22Rv1 (cell line): ENCODE measurements at regions not wholly inside any gene's neighbourhood (a gene's known extent, or its start where the extent isn't known, plus 50 kb on each side); places are given as distances from the start of the nearest gene placed in this dataset.

Source experiments
- ZFX ChIP-seq: fragments of 450-650 bp; IDR thresholded peaks from 2 replicates; pipeline ENCODE4 v1.6.1; 2017; ENCODE audit warnings: antibody characterized with exemption, borderline replicate concordance
- TF ChIP-seq, protein P1 (sequence below): fragments of 450-650 bp; IDR thresholded peaks from 2 replicates; pipeline ENCODE4 v1.5.1; 2017; ENCODE audit warnings: mild to moderate bottlenecking

DNA sequence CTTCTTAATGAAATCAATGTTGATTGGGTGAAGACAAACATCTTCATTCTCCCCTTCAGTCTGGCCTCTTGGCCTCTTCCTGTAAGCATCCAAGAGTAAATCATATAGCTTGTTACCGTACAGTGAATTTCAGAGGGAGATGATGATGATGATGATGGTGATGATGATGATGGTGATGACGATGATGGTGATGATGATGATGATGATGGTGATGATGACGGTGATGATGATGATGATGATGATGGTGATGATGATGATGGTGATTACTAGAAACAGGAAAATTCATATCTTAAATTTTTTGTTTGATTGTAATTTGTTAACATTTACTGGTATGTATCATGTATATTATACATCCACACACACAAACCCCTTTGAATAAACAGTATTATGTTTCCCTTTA lies 256.1 kb upstream of the PLSCR5 start:
- TF ChIP-seq, protein P1, sequence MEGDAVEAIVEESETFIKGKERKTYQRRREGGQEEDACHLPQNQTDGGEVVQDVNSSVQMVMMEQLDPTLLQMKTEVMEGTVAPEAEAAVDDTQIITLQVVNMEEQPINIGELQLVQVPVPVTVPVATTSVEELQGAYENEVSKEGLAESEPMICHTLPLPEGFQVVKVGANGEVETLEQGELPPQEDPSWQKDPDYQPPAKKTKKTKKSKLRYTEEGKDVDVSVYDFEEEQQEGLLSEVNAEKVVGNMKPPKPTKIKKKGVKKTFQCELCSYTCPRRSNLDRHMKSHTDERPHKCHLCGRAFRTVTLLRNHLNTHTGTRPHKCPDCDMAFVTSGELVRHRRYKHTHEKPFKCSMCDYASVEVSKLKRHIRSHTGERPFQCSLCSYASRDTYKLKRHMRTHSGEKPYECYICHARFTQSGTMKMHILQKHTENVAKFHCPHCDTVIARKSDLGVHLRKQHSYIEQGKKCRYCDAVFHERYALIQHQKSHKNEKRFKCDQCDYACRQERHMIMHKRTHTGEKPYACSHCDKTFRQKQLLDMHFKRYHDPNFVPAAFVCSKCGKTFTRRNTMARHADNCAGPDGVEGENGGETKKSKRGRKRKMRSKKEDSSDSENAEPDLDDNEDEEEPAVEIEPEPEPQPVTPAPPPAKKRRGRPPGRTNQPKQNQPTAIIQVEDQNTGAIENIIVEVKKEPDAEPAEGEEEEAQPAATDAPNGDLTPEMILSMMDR: no peak
- no peak for TF ChIP-seq ZFX
